ENCODE measurements at regions not wholly inside any gene's neighbourhood (a gene's known extent, or its start where the extent isn't known, plus 50 kb on each side); places are given as distances from the start of the nearest gene placed in this dataset.
"Not testable (repeated sequence)": the region's sequence is repeated elsewhere in the genome, so short reads cannot be mapped to it uniquely, and the experiment has no call there.

GRCh38 chr9:2545881-2546490 lies 75.6 kb upstream of the VLDLR start:
- H3K4me3 ChIP-seq, result no peak overlapping the region
- no peaks in the 10 kb centered on the region for H3K36me3 ChIP-seq
- no peaks in the 10 kb centered on the region for H3K9me3 ChIP-seq
- no peak overlapping the region for H3K27ac ChIP-seq
- in situ Hi-C loops (cut with MboI; ENCODE audit: low sequenced_read_pairs in 4 of 4), result no loop called here
- H3K4me1 ChIP-seq, result no peaks in the 10 kb centered on the region
- no peak for ATAC-seq
- TF ChIP-seq CTCF (IDR thresholded peaks at IDR 0.05 in 4 of 5, conservative IDR thresholded peaks at IDR 0.05 in 1 of 5), result no peak
- DNase-seq, result no peak
- intact Hi-C loops (cut with DNase I; ENCODE audit: low total_unique reads), result no loop called here
- no peaks in the 10 kb centered on the region for H3K27me3 ChIP-seq

DNA sequence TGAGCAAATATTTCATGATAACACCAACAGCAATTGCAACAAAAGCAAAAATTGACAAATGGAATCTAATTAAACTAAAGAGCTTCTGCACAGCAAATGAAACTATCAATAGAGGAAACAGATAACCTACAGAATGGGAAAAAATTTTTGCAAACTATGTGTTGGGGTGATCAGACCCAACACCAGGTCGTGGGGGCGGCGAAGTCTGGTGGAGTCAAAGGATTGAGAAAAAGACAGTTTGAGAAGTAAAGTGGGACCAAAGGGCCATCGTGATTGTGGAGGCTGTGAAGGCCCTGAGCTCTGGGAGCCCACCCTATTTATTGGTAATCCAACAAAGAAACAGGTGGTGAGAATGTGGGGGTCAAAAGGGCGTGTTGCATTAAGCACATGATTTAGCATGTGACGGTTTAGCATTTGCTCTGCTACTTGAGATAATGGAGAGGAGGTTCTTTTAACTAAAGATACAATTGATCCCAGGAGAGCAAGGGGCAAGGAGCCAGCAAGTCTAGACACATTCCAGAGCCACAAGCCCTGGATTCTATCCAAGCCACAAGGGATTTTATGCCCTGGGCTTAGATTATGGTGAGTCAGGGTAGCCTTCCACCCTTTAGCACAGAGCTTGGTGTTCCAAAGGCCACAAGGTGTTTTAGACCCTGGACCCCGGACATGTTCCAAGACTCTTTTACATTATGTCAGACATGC lies 65.5 kb upstream of the VLDLR start:
- in situ Hi-C loops (cut with MboI; ENCODE audit: low sequenced_read_pairs in 4 of 4); H3K27ac ChIP-seq; H3K4me3 ChIP-seq; H3K27me3 ChIP-seq; ATAC-seq; DNase-seq; H3K9me3 ChIP-seq; intact Hi-C loops (cut with DNase I; ENCODE audit: low total_unique reads); H3K36me3 ChIP-seq: not testable (repeated sequence)
- H3K4me1 ChIP-seq, result peaks cover 20 to 21% of the 10 kb centered on the region in 2 donors

- intact Hi-C loops (cut with DNase I; ENCODE audit: low total_unique reads), result no loop called here
- Histone ChIP-seq H3K4me1 (peaks cover 24% of the 10 kb centered on the region in 2 donors), H3K9me3 (no peaks in the 10 kb centered on the region), H3K4me3 (no peak overlapping the region), H3K36me3 (no peaks in the 10 kb centered on the region), H3K27me3 (no peaks in the 10 kb centered on the region), H3K27ac (no peak overlapping the region)
- DNase-seq, result no peak
- TF ChIP-seq POLR2A (IDR thresholded peaks at IDR 0.05), result no peak
- TF ChIP-seq CTCF (IDR thresholded peaks at IDR 0.05 in 4 of 5, conservative IDR thresholded peaks at IDR 0.05 in 1 of 5), result no peak
- in situ Hi-C loops (cut with MboI; ENCODE audit: low sequenced_read_pairs in 4 of 4), result no loop called here
- no peak for ATAC-seq
These were observed 63.9 kb upstream of the VLDLR start for GRCh38 chr9:2557693-2558092.

DNA sequence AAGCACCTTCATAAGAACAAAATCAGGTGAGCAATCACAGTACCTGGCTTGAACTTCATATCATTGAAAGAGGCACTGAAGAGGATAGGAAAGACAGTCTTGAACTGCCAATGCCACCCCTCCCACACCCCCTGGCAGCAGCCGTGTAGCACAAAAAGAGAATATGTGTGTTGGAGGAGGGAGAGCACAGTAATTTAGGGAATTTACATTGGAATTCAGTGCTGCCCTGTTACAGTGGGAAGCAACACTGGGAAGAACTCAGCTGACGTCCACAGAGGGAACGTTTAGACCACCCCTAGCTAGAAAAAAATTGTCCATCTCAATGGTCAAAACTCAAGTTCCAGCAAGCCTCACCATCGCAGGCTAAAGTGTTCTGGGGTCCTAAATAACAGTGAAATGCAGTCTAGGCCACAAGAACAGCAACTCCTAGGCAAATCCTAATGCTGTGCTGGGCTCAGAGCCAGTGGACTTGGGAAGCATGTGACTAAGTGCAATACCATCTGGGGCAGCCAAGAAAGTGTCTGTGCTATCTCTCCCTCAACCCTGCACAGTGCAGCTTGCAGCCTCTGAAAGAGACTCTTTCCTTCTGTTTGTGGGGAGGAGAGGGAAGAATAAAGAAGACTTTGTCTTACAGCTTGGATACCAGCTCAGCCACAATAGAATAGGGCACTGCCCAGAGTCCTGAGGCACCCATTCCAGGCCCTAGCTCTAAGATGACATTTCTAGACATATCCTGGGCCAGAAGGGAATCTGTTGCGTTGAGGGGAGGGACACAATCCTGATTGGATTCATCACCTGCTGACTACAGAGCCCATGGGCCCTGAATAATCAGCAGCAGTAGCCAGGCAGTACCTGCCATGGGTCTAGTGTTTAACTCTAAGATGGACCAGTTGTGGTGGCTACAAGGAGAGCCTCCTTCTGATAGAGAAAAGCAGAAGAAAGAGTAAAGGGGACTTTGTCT lies 62.1 kb upstream of the VLDLR start:
- TF ChIP-seq CTCF (IDR thresholded peaks at IDR 0.05 in 4 of 5, conservative IDR thresholded peaks at IDR 0.05 in 1 of 5) (no peak), POLR2A (IDR thresholded peaks at IDR 0.05) (no peak)
- Histone ChIP-seq H3K9me3 (no peaks in the 10 kb centered on the region), H3K27ac (peak overlapping the region; percentile 20 to 63 (median 44)), H3K4me1 (peaks cover 24% of the 10 kb centered on the region in 2 donors), H3K4me3 (no peak overlapping the region), H3K36me3 (no peaks in the 10 kb centered on the region), H3K27me3 (no peaks in the 10 kb centered on the region)
- ATAC-seq, result peak; percentile 99 to 100
- DNase-seq, result peak; percentile 59 to 81
- intact Hi-C loops (cut with DNase I; ENCODE audit: low total_unique reads) (loop anchor here (2.0 kb wide), 1 partner anchor 63 kb away; no protein-coding TSS in a partner anchor), in situ Hi-C loops (cut with MboI; ENCODE audit: low sequenced_read_pairs in 4 of 4) (loop anchor here in 1 of 4 donors (10.0 kb wide), 1 partner anchor 55 kb away; no protein-coding TSS in a partner anchor)

Data from gastrocnemius medialis (tissue), 4 donors.